ENCODE measurements at regions not wholly inside any gene's neighbourhood (a gene's known extent, or its start where the extent isn't known, plus 50 kb on each side); places are given as distances from the start of the nearest gene placed in this dataset.
"Not testable (repeated sequence)": the region's sequence is repeated elsewhere in the genome, so short reads cannot be mapped to it uniquely, and the experiment has no call there.

DNA sequence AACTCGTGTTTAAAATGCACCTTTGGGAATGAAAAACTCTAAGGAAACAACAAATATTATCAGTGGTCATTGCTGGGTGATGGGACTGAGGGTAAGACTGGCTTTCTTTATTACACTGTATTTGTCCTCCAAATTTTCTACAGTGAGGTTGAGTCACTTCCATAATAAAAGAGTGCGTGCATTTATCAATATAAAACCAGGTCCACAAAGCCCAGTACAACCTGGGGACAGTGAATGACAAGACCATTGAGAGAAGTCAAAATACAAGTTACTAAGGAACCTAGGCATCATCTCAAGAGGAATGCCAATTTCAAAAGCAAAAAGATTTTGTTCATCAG, 76.4 kb downstream of the MAGED4 start:
- H3K4me3 ChIP-seq, result peak overlapping the region in 1 of 2 donors; percentile 61
- peaks cover 0 to 3% of the 10 kb centered on the region in 2 donors for H3K27me3 ChIP-seq
- no peaks in the 10 kb centered on the region for H3K36me3 ChIP-seq
- peak overlapping the region in 1 of 2 donors; percentile 80 for H3K27ac ChIP-seq
- no peaks in the 10 kb centered on the region for H3K9me3 ChIP-seq
- no peak for DNase-seq (ENCODE audit: low spot score)
- TF ChIP-seq CTCF (IDR thresholded peaks at IDR 0.05), result no peak
- H3K4me1 ChIP-seq, result no peaks in the 10 kb centered on the region

DNA sequence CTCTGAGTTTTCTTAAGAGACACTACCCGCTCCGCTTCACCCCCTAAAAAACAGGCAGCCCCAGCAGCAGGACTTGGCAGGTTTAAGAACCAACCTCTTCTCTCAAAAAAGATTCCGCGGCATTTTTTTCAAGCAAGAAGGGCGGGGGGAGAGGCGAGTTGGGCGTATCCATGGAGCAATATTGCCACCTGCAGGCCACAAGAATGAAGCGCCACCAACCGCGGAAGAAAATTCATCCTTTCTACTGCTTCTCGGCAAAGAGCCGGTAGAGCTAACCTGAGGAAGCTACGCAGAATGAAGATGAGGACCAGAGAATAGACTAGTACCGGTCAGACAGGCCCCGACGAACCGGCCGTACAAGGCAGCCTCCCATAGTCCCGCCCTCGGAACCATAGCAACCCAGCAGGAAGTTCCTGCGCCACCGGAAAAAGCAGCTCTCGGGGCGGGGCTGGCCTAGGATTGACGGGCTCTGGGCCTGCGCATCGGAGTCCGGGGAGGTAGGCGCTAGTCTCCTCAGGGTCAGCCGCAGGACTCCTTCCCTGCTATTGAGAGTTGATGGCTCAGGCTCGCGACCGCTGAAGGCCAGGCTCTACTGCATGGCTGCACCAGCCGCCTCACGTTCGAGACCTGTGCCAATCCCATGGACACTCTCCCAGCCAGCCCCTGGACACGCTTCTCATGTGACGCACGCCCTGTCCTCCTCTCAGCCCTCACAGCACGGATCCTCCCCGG, 76.9 kb downstream of the MAGED4 start:
- no peaks in the 10 kb centered on the region for H3K9me3 ChIP-seq
- H3K4me3 ChIP-seq, result peak overlapping the region; percentile 53 to 61
- no peaks in the 10 kb centered on the region for H3K4me1 ChIP-seq
- TF ChIP-seq CTCF (IDR thresholded peaks at IDR 0.05), result peak; percentile 97 to 99
- H3K36me3 ChIP-seq, result no peaks in the 10 kb centered on the region
- no peaks in the 10 kb centered on the region for H3K27me3 ChIP-seq
- peak; percentile 94 for DNase-seq (ENCODE audit: low spot score)
- peak overlapping the region; percentile 80 to 87 for H3K27ac ChIP-seq

GRCh38 chrX:52262195-52262546, 77.5 kb downstream of the MAGED4 start:
- no peaks in the 10 kb centered on the region for H3K27me3 ChIP-seq
- peak overlapping the region; percentile 80 to 87 for H3K27ac ChIP-seq
- H3K4me1 ChIP-seq, result no peaks in the 10 kb centered on the region
- DNase-seq (ENCODE audit: low spot score), result no peak
- no peaks in the 10 kb centered on the region for H3K9me3 ChIP-seq
- H3K36me3 ChIP-seq, result no peaks in the 10 kb centered on the region
- peak overlapping the region; percentile 53 to 61 for H3K4me3 ChIP-seq
- no peak for TF ChIP-seq CTCF (IDR thresholded peaks at IDR 0.05)

DNA sequence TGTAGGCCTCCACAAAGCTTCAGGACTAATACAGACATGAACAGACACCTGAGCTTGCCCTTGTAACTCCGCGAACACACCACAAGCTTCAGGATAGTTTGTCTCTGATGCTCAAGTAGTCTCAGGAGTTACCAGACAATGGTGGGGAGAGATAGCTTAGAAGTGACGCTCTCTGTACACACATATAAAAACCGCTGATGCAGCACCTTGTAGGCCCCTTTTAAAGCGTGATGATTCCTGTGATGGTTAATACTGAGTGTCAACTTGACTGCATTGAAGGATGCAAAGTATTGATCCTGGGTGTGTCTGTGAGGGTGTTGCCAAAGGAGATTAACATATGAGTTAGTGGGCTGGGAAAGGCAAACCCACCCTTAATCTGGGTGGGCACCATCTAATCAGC, 78.7 kb downstream of the MAGED4 start:
- Histone ChIP-seq H3K27ac (no peak overlapping the region), H3K27me3 (no peaks in the 10 kb centered on the region), H3K9me3 (no peaks in the 10 kb centered on the region), H3K36me3 (no peaks in the 10 kb centered on the region), H3K4me3 (no peak overlapping the region), H3K4me1 (no peaks in the 10 kb centered on the region)
- DNase-seq (ENCODE audit: low spot score), result no peak
- TF ChIP-seq CTCF (IDR thresholded peaks at IDR 0.05), result no peak

DNA sequence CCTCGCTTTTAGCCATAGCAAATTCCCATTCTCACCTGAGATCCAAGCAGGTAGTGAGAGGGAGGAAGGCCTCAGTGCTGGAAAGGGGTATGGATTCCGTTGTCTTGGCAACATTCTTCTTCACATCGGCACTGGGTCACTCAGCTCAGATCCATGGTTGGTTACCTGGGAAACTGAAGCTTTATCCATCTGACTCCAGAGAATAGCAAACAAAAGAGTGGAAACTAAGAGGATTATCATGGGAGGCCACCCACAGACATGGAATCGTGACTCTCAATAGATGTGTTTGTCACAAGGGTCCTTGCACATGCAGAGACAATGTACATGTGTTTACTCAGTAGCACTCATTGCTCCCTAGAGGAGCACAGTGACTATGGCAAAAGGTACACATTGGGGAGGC, 81.0 kb downstream of the MAGED4 start:
- no peak overlapping the region for H3K4me3 ChIP-seq
- no peaks in the 10 kb centered on the region for H3K4me1 ChIP-seq
- H3K9me3 ChIP-seq, result no peaks in the 10 kb centered on the region
- no peaks in the 10 kb centered on the region for H3K27me3 ChIP-seq
- no peaks in the 10 kb centered on the region for H3K36me3 ChIP-seq
- TF ChIP-seq CTCF (IDR thresholded peaks at IDR 0.05), result no peak
- no peak overlapping the region for H3K27ac ChIP-seq
- no peak for DNase-seq (ENCODE audit: low spot score)

GRCh38 chrX:52268502-52268901, 83.8 kb downstream of the MAGED4 start:
- not testable (repeated sequence) for H3K36me3 ChIP-seq; DNase-seq (ENCODE audit: low spot score); H3K27ac ChIP-seq; H3K9me3 ChIP-seq; H3K4me3 ChIP-seq; H3K27me3 ChIP-seq; H3K4me1 ChIP-seq
